ENCODE measurements at regions not wholly inside any gene's neighbourhood (a gene's known extent, or its start where the extent isn't known, plus 50 kb on each side); places are given as distances from the start of the nearest gene placed in this dataset.

DNA sequence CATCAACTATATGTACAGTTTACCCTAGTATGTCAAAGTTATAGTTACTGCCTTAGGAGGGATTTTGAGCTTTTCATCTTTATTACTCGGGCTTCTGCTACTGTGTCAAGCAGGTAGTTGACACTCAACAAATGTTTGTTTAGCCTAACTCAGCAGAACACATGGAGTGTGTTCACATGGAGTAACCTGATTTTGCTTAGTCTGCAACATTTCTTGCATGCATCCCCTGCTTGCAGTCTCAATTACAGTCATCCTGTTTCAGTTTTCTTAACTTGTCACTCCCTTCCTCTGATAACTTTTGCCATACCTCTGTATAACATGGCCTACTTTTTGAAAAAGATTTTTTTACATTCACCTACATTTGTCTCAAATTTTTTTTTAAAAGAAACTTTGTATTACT, 135.5 kb downstream of the NMUR2 start:
- no peak for DNase-seq

GRCh38 chr5:152264645-152265254, 140.3 kb downstream of the NMUR2 start:
- no peak for DNase-seq

DNA sequence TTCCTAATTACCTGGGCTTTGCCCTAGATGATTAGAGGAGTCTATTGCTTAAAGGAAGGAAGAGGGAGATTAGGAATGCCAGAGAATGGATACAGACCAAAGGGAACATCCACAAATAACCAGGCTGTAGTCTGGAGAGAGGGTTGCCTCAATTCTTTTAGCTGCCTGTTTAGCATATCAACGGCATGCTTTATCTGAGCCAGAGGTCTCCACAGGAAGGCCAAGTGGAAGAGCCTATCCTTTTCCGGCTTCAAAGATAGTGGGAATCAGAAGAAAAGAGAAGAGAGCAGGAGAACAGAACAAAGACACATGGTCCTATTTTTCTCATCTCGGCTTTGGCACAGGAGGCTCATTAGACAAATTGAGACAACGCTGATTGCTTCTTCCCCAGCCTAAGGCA, 142.4 kb downstream of the NMUR2 start:
- DNase-seq, result no peak

- no peak for DNase-seq
Measured at GRCh38 chr5:152260940-152261339, 144.1 kb downstream of the NMUR2 start.

DNA sequence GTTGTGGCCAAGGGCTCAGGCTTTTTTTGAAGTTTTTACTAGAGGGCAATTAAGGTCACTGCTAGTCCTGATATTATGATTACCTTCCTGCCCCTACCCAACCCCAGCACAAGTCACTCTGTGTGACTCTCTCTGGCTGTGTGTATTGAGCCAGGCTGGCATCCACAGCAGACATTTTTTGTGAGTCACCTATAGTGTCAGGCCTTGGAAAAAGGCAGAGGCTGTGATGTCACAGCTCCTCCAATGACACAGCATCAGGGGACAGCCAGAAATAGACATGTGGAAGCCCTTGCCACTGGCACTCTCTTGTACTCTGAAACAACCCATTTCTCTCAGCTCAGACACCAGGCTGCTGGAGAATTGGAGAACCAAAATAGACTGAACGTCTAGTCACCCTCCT, 145.4 kb downstream of the NMUR2 start:
- no peak for DNase-seq

- no peak for DNase-seq
Measured at GRCh38 chr5:152256580-152256979, 148.5 kb downstream of the NMUR2 start.

- DNase-seq, result no peak
Measured at GRCh38 chr5:152255411-152255810, 149.7 kb downstream of the NMUR2 start.

- DNase-seq, result no peak
Measured at GRCh38 chr5:152247850-152248385, 157.2 kb downstream of the NMUR2 start.

GRCh38 chr5:152246401-152246800, 158.7 kb downstream of the NMUR2 start:
- no peak for DNase-seq

DNA sequence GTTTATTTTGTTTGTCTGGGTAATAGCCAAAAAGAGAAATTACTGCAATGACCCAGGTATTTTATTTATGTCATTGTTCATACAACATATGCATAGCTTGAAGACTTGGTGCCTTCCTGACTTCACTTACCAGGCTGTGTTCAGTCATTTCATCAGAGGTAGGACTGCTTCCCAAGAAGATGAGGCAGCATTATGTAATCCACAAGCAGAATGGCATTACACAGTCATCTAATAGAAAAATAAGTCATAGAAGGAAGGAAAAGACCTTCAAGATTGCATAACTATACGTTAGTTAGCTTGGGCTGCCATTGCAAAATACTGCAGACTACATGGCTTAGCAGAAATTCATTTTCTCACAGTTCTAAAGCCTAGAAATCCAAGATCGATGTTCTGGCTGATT, 167.5 kb downstream of the NMUR2 start:
- DNase-seq, result no peak

DNA sequence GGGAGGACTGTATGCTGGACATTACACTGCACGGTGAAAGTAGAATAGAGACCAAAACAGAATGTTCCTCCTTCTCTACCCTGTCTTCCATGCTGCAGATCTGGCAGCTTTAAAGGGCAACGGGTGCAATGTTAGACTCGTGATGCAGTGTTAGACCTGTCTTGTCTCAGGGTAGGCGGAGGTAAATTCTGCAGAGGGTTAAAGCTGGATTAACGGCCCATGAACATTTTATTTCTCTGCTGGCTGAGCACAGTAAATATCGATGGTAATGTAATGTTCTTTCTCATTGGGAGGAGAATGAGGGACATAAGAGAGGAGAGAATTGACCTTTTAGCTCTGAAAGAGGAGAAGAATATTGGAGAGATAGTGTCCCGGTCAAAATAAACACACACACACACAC, 178.9 kb downstream of the NMUR2 start:
- no peak for DNase-seq

GRCh38 chr5:152221721-152222629, 183.1 kb downstream of the NMUR2 start:
- no peak for DNase-seq

DNA sequence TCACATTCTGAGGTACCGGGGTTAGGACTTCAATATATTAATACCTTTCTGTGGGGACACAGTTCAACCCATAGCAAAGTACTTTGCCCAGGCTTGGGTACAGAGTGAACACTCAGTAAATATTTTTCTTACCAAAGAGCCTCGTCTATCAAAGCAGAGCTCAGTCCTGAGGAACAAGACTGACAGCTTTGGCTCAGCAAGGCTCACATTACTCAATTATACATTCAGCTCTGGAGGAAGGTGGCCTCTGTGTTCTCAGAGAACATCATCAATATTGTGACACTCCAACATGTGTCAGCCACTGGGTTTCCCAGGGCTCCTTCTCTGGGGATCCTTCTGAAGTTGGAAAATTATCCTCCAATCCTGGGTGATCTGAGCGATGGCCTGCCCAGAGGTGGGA, 186.4 kb downstream of the NMUR2 start:
- DNase-seq, result no peak

- no peak for DNase-seq
Measured at GRCh38 chr5:152205804-152206203, 199.3 kb downstream of the NMUR2 start.

- DNase-seq, result no peak
Measured at GRCh38 chr5:152202321-152202720, 202.8 kb downstream of the NMUR2 start.

DNA sequence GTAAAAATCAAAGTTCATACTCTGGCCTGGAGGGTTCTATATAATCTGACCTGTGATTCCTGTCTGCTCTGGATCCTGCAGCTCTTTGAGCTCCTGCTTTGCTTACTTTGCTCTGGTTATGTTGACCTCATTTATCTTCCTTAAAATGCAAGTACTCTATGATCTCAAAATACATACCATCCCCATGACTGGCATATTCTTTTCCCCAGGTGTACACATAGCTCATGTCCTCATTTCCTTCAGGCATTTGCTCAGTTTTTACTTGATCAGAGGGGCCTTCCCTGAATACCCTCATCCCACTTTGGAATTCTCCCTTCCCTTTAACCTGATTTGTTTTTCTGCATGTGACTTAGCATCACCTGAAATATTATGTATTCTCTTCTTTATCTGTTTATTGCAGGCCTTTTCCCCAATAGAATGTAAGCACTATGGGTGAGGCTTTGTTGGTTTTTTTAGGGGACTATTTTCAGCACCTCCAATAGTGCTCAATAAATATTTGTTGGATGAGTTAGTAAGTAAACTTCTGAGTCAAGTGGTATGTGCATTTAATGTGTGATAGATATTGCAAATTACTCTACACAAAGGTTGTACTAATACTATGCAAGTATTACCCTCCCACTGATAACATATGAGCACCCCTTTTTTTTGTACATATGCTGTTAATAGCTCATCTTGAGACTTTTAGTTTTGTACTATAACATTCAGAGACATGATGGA, 211.5 kb downstream of the NMUR2 start:
- DNase-seq, result no peak

DNA sequence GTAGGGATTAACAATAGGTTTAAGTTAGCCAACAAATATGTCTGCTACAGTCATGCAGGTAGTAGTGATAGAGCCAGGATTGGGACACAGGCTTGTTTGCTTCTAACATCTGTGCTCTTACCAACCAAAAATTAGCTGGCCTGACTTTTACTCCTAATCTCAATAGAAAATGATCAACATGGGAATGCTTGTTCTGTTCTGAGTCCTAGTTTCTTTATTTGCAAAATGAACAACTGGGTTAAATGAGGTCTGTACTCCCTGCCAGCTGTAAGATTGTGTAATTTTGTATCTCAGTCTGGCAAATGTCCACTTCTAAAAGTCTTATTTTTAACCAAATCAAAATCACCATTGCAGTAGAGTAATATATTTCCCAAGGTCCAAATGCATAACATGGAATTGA, 216.8 kb downstream of the NMUR2 start:
- DNase-seq, result no peak

DNA sequence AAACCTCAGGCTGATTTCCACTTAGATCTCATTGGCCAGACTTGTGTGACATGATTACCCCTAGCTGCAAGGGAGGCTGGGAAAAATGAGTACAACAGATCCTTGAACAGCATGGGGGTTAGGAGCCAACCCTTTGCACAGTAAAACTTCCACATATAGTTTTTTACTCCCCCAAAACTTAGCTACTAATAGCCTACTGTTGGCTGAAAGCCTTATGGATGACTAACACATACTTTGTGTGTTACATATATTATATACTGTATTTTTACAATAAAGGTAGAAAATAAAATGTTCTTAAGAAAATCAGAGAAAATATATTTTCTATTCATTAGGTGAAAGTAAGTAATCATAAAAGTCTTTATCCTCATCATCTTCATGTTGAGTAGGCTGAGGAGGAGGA, 217.4 kb downstream of the NMUR2 start:
- DNase-seq, result no peak

- DNase-seq, result no peak
Measured at GRCh38 chr5:152185547-152186245, 219.4 kb downstream of the NMUR2 start.

DNA sequence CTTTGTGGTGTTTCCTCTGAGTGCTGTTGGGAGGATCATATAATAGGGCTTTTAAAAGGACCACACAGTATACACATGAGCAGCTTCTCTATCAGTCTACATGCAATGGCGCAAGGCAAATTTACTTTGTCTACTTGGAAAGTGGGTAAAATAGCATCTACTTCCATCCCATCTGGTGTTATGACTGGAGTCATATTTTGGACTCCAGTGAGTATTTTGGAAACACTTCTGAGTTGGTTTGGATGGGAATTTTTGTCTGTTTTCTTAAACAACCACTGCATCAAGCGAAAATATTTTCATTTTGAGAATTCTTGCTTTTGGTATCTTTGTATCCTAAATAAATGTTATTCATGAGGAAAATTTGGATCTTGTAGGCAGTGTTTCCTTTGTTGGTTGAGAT, 220.8 kb downstream of the NMUR2 start:
- no peak for DNase-seq

DNA sequence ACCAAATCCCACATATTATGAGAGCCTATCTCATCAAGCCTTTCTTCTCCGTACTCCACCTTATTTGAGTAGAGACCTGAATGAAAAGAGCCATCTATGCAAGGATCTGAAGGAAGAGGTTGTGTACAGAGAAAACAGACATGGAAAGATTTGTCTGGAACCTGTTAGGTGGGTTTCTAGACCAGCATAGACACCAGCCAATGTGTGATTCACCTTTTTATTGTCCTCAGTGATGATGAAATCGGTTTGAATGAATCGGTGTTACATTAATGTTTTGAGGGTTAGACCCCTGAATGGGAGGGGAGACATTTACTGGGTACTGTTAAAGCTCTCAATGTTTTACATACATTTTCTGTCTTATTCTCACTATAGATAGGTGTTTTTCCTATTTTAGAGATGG, 223.6 kb downstream of the NMUR2 start:
- no peak for DNase-seq

GRCh38 chr5:152178350-152178699, 226.8 kb downstream of the NMUR2 start:
- DNase-seq, result no peak
